SH-SY5Y (cell line): ENCODE measurements at regions not wholly inside any gene's neighbourhood (a gene's known extent, or its start where the extent isn't known, plus 50 kb on each side); places are given as distances from the start of the nearest gene placed in this dataset.

ENCODE experiments used
- GATA2 ChIP-seq: IDR thresholded peaks from 2 replicates; pipeline ENCODE4 v1.6.1; 2011; ENCODE audit warnings: mild to moderate bottlenecking, low read depth, low read length
- GATA3 ChIP-seq: IDR thresholded peaks from 2 replicates; pipeline ENCODE4 v1.6.1; 2011; ENCODE audit warnings: low read depth, mild to moderate bottlenecking, low read length, moderate library complexity

DNA sequence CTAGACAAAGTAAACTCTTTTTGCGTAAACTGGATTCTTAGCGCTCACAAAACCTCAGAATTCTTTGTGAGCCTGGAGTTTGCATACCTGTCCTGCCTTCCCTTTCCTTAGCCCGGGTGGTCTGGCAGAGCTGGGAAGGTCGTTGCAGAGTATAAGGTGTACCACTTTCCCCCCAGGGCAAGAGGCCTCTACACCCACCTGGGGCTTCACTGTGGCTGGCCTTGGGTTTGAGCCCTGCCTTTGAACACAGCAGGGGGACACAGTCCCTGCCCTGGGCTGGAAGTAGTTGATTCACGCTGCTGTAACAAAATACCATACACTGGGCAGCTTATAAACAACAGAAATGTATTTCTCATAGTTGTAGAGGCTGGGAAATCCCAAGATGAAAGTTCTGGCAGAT, 133.9 kb downstream of the B3GNT2 start:
- TF ChIP-seq GATA2 (no peak), GATA3 (no peak)
